ENCODE measurements at regions not wholly inside any gene's neighbourhood (a gene's known extent, or its start where the extent isn't known, plus 50 kb on each side); places are given as distances from the start of the nearest gene placed in this dataset.
"Not testable (repeated sequence)": the region's sequence is repeated elsewhere in the genome, so short reads cannot be mapped to it uniquely, and the experiment has no call there.

DNA sequence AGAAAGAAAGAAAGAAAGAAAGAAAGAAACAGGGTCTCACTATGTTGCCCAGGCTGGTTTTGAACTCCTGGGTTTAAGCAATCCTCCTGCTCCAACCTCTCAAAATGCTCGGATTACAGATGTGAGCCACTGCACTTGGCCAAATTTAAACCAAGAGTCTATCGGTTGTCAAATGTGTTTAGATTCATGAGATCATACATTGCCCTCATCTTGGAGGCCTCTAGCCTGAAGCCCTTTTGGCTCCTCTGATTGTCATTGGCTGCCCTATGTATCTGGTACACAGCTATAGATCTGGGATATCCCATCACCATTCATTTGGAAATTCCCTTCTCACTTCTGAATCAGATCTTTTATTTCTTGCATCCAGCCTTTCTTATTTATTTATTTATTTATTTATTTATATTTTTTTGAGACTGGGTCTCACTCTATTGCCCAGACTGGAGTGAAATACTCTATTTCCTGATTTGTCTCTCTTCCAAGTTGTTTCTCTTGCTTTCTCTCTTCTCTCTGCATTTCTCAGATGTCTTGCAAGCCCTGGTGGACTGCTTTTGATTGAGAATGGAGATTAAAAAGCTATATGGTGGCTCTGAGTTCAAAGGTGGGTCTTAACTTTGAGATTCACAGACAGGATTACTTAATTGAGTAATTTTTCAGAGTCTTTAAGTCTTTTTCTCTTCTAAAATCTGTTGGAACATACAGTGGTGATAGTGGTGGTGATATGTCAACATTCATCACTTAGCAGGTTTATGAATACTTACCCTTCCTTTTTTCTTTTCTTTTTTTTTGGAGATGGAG lies 121.9 kb downstream of the GJA1 start:
- H3K27me3 Mint-ChIP-seq (ENCODE audit: unreplicated experiment) = no peaks in the 10 kb centered on the region
- H3K36me3 Mint-ChIP-seq (ENCODE audit: unreplicated experiment) = no peaks in the 10 kb centered on the region
- DNase-seq (ENCODE audit: extremely low spot score, unreplicated experiment) = no peak
- H3K9me3 Mint-ChIP-seq (ENCODE audit: unreplicated experiment) = no peaks in the 10 kb centered on the region
- no peak overlapping the region for H3K27ac Mint-ChIP-seq (ENCODE audit: unreplicated experiment)
- no peak overlapping the region for H3K4me3 Mint-ChIP-seq (ENCODE audit: unreplicated experiment)
- TF ChIP-seq, protein P1, sequence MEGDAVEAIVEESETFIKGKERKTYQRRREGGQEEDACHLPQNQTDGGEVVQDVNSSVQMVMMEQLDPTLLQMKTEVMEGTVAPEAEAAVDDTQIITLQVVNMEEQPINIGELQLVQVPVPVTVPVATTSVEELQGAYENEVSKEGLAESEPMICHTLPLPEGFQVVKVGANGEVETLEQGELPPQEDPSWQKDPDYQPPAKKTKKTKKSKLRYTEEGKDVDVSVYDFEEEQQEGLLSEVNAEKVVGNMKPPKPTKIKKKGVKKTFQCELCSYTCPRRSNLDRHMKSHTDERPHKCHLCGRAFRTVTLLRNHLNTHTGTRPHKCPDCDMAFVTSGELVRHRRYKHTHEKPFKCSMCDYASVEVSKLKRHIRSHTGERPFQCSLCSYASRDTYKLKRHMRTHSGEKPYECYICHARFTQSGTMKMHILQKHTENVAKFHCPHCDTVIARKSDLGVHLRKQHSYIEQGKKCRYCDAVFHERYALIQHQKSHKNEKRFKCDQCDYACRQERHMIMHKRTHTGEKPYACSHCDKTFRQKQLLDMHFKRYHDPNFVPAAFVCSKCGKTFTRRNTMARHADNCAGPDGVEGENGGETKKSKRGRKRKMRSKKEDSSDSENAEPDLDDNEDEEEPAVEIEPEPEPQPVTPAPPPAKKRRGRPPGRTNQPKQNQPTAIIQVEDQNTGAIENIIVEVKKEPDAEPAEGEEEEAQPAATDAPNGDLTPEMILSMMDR (IDR thresholded peaks at IDR 0.05) = no peak
- no peaks in the 10 kb centered on the region for H3K4me1 Mint-ChIP-seq (ENCODE audit: unreplicated experiment)

DNA sequence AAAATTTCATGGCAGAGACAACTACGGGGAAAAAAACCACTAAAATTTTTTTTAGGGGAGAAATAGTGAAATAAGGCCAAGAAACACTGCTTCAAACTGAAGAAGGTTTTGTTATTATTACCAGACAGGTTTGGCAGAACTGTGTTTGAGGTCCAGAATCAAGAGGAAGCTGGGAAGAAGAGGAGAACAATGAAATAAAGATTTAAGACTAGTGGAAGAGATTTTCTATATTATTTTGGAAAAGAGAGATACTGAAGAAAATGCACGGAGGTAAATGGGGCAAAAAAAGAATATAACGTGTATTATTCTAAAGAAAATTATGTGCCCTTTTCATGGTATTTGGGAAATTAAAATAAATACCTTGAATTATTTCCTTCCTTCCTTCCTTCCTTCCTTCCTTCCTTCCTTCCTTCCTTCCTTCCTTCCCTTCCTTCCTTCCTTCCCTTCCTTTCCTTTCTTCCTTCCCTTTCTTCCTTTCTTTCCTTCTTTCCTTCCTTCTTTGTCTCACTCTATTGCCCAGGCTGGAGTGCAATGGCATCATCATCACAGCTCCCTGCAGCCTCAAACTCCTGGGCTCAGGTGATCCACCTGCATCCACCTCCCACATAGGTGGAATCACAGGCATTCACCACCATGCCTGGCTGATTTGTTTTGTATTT lies 124.3 kb downstream of the GJA1 start:
- peaks cover 9% of the 10 kb centered on the region for H3K9me3 Mint-ChIP-seq (ENCODE audit: unreplicated experiment)
- no peaks in the 10 kb centered on the region for H3K27me3 Mint-ChIP-seq (ENCODE audit: unreplicated experiment)
- no peak for DNase-seq (ENCODE audit: extremely low spot score, unreplicated experiment)
- H3K27ac Mint-ChIP-seq (ENCODE audit: unreplicated experiment) = no peak overlapping the region
- H3K4me3 Mint-ChIP-seq (ENCODE audit: unreplicated experiment) = no peak overlapping the region
- no peaks in the 10 kb centered on the region for H3K4me1 Mint-ChIP-seq (ENCODE audit: unreplicated experiment)
- H3K36me3 Mint-ChIP-seq (ENCODE audit: unreplicated experiment) = peaks cover 4% of the 10 kb centered on the region
- TF ChIP-seq, protein P1 (IDR thresholded peaks at IDR 0.05) = no peak

DNA sequence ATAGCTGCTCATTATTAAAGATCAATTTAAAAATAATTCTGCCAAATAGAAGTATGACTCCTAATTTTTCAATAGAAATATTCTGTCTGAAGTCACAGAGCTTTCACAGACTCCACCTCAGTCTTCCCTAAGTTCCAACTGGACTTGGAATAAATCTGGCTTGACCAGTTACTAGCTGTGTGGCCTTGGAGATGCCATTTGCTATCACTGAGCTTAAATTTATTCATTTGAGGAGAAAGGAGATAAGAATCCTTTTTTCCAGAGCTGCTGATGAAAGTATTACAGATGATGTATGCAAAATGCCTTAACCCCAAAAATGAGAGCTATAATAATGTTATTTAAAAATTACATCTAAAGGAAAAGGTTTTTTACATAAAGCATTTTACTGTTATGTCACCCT lies 125.0 kb downstream of the GJA1 start:
- Mint-ChIP-seq H3K4me3 (ENCODE audit: unreplicated experiment) (no peak overlapping the region), H3K36me3 (ENCODE audit: unreplicated experiment) (peaks cover 6% of the 10 kb centered on the region), H3K9me3 (ENCODE audit: unreplicated experiment) (peaks cover 12% of the 10 kb centered on the region), H3K4me1 (ENCODE audit: unreplicated experiment) (no peaks in the 10 kb centered on the region), H3K27me3 (ENCODE audit: unreplicated experiment) (no peaks in the 10 kb centered on the region), H3K27ac (ENCODE audit: unreplicated experiment) (no peak overlapping the region)
- DNase-seq (ENCODE audit: extremely low spot score, unreplicated experiment) = no peak
- TF ChIP-seq, protein P1 (IDR thresholded peaks at IDR 0.05) = no peak

DNA sequence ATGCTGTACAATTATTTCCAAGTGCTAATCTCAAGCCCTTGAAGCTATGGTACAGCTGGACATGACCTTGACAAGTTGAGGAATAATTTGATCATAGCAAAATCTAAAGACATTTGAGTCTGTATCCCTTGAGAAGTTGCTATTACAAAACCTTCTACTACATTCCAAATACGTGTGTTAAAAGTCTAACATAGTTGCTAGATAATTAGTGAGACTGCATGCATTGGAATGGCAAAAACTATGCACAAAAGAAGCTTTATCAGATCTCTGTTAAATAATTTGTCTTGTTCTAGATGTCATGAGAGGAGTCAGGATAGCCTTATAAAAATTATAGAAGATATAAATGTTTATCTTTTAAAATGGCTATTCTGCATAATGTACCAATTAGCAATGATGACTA lies 127.8 kb downstream of the GJA1 start:
- Mint-ChIP-seq H3K4me3 (ENCODE audit: unreplicated experiment) (no peak overlapping the region), H3K36me3 (ENCODE audit: unreplicated experiment) (peaks cover 6% of the 10 kb centered on the region)
- no peak for DNase-seq (ENCODE audit: extremely low spot score, unreplicated experiment)

DNA sequence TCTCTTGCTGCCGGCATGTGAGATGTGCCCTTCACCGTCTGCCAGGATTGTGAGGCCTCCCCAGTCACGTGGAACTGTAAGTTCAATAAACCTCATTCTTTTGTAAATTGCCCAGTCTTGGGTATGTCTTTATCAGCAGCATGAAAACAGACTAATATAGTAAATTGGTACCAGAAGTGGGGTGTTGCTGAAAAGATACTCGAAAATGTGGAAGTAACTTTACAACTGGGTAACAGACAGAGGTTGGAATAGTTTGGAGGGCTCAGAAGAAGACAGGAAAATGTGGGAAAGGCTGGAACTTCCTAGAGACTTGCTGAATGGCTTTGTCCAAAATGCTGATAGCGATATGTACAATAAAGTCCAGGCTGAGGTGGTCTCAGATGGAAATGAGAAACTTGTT lies 129.1 kb downstream of the GJA1 start:
- peaks cover 12% of the 10 kb centered on the region for H3K9me3 Mint-ChIP-seq (ENCODE audit: unreplicated experiment)
- not testable (repeated sequence) for H3K4me1 Mint-ChIP-seq (ENCODE audit: unreplicated experiment)

More for the DNA sequence above, 127.8 kb downstream of the GJA1 start:
- Mint-ChIP-seq H3K4me1 (ENCODE audit: unreplicated experiment) (no peaks in the 10 kb centered on the region), H3K9me3 (ENCODE audit: unreplicated experiment) (peaks cover 12% of the 10 kb centered on the region), H3K27me3 (ENCODE audit: unreplicated experiment) (no peaks in the 10 kb centered on the region), H3K27ac (ENCODE audit: unreplicated experiment) (no peak overlapping the region)
- TF ChIP-seq, protein P1 (IDR thresholded peaks at IDR 0.05) = no peak

More for the DNA sequence above, 129.1 kb downstream of the GJA1 start:
- not testable (repeated sequence) for H3K4me3 Mint-ChIP-seq (ENCODE audit: unreplicated experiment); H3K36me3 Mint-ChIP-seq (ENCODE audit: unreplicated experiment); DNase-seq (ENCODE audit: extremely low spot score, unreplicated experiment); H3K27me3 Mint-ChIP-seq (ENCODE audit: unreplicated experiment); H3K27ac Mint-ChIP-seq (ENCODE audit: unreplicated experiment)
